Spleen (tissue), 11 donors: ENCODE measurements at regions not wholly inside any gene's neighbourhood (a gene's known extent, or its start where the extent isn't known, plus 50 kb on each side); places are given as distances from the start of the nearest gene placed in this dataset.
"Not testable (repeated sequence)": the region's sequence is repeated elsewhere in the genome, so short reads cannot be mapped to it uniquely, and the experiment has no call there.

ENCODE experiments used
- DNase-seq: peaks from one replicate; pipeline ENCODE4 v3.0.0-alpha.2; 2020
- H3K27ac ChIP-seq, 8 donors: fragments of 200-600 bp; sonication (generic) in 7 of 8; 1 replicate in 4 of 8; 2 replicates in 4 of 8; pipeline versions ENCODE4 v1.5.0 to v1.8.0; 2016 to 2021; ENCODE audit warnings: inconsistent platforms in 4 of 8, mild to moderate bottlenecking in 4 of 8, moderate library complexity in 1 of 8
- H3K27me3 ChIP-seq, 7 donors: fragments of 200-600 bp; sonication (generic) in 6 of 7; replicated peaks in 1 of 7; 1 replicate in 4 of 7; 2 replicates in 3 of 7; pipeline versions ENCODE4 v1.5.0 to v1.8.0; 2016 to 2021; ENCODE audit warnings: inconsistent platforms in 3 of 7, mild to moderate bottlenecking in 1 of 7
- H3K36me3 ChIP-seq, 6 donors: fragments of 200-600 bp; sonication (generic) in 5 of 6; 1 replicate in 4 of 6; 2 replicates in 2 of 6; pipeline versions ENCODE4 v1.5.0 to v1.8.0; 2016 to 2021; ENCODE audit warnings: inconsistent platforms in 2 of 6
- H3K4me1 ChIP-seq, 6 donors: fragments of 200-600 bp; sonication (generic) in 5 of 6; 1 replicate in 3 of 6; 2 replicates in 3 of 6; pipeline versions ENCODE4 v1.5.0 to v1.8.0; 2016 to 2021; ENCODE audit warnings: inconsistent platforms in 3 of 6
- H3K4me3 ChIP-seq, 8 donors: fragments of 200-600 bp; sonication (generic) in 7 of 8; 1 replicate in 4 of 8; 2 replicates in 4 of 8; pipeline versions ENCODE4 v1.5.0 to v1.8.0; 2016 to 2021; ENCODE audit warnings: inconsistent platforms in 4 of 8, mild to moderate bottlenecking in 4 of 8, moderate library complexity in 2 of 8
- H3K9me3 ChIP-seq, 8 donors: fragments of 200-600 bp; sonication (generic) in 7 of 8; 1 replicate in 4 of 8; 2 replicates in 4 of 8; pipeline versions ENCODE4 v1.5.0 to v1.8.0; 2016 to 2021; ENCODE audit warnings: inconsistent platforms in 4 of 8
- POLR2A ChIP-seq, 3 donors: fragments of 450-650 bp; IDR thresholded peaks; one replicate each; pipeline ENCODE4 v1.5.1; 2017; ENCODE audit warnings: antibody characterized with exemption in 3 of 3, mild to moderate bottlenecking in 1 of 3
- POLR2AphosphoS5 ChIP-seq, 3 donors: sonication (generic); formaldehyde crosslinking; IDR thresholded peaks; one replicate each; pipeline ENCODE4 v1.5.1; 2017; ENCODE audit warnings: antibody characterized with exemption in 3 of 3
- WGBS, 5 donors: extraction: QIAGEN DNeasy Blood & Tissue Kit in 3 of 5; methylation state at CpG; one replicate each; pipeline versions ENCODE4 v1.1.5 to v1.1.7; 2013 to 2018; 5-methylcytosine and 5-hydroxymethylcytosine counted together
- intact Hi-C: fragments of 100-400 bp; cut with DNase I; formaldehyde crosslinking; loops from one replicate; pipeline ENCODE4 v1.15.0; 2023; ENCODE audit warnings: low total_unique reads
- TF ChIP-seq, protein P1 (sequence below), 11 experiments: fragments of 200-600 bp in 7 of 11; fragments of 450-650 bp in 4 of 11; sonication (generic) in 4 of 11; IDR thresholded peaks in 8 of 11; conservative IDR thresholded peaks in 3 of 11; 1 replicate in 7 of 11; 2 replicates in 4 of 11; pipeline versions ENCODE4 v1.4.0 to v1.8.0; 2016 to 2021; ENCODE audit warnings: antibody characterized with exemption in 11 of 11, inconsistent platforms in 4 of 11, mild to moderate bottlenecking in 1 of 11
- donor health status: healthy with polysubstance abuse.
- donor health status: DM: no; HTN: no; CAD: no; lungs with moderate emphysema.
- donor health status: DM: no; HTN: no; CAD: no.
- donor health status: Bipolar disorder and iron deficiency.
- donor health status: healthy.
- donor health status: DM: no; HTN: no; CAD: no.
- donor health status: DM: yes; HTN: yes; CAD: no.

DNA sequence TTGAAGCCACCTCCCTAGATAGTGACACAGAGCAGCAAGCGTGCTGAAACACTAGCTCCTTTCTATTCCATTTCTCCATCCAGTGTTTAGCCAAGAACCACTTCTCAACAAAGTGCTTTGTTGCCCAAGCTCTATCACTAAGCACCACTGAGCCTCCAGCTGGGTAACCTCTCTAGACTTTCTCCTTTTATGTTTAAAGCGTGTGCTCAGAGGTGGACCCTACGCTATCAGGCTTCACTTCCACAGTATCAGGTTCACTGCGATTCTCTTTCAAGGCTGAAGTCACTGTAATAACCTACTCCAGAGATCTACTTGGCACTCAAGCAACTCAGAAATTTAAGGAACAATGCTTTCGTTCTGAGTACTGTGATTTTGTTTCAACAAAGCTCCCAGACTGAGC lies 197.9 kb downstream of the LNPK start:
- TF ChIP-seq POLR2A (IDR thresholded peaks at IDR 0.05) (no peak), POLR2AphosphoS5 (IDR thresholded peaks at IDR 0.05) (no peak)
- TF ChIP-seq, protein P1, sequence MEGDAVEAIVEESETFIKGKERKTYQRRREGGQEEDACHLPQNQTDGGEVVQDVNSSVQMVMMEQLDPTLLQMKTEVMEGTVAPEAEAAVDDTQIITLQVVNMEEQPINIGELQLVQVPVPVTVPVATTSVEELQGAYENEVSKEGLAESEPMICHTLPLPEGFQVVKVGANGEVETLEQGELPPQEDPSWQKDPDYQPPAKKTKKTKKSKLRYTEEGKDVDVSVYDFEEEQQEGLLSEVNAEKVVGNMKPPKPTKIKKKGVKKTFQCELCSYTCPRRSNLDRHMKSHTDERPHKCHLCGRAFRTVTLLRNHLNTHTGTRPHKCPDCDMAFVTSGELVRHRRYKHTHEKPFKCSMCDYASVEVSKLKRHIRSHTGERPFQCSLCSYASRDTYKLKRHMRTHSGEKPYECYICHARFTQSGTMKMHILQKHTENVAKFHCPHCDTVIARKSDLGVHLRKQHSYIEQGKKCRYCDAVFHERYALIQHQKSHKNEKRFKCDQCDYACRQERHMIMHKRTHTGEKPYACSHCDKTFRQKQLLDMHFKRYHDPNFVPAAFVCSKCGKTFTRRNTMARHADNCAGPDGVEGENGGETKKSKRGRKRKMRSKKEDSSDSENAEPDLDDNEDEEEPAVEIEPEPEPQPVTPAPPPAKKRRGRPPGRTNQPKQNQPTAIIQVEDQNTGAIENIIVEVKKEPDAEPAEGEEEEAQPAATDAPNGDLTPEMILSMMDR (IDR thresholded peaks at IDR 0.05 in 8 of 11, conservative IDR thresholded peaks at IDR 0.05 in 3 of 11), result no peak
- 88 to 96% (median 92%) methylated on average over 5 of the region's 5 CpGs for WGBS, 5 donors
- DNase-seq, result no peak
- intact Hi-C loops, result no loop called here
- no peaks in the 10 kb centered on the region for H3K27me3 ChIP-seq
- no peaks in the 10 kb centered on the region for H3K36me3 ChIP-seq
- no peak overlapping the region for H3K27ac ChIP-seq
- H3K4me1 ChIP-seq, result no peaks in the 10 kb centered on the region
- no peak overlapping the region for H3K4me3 ChIP-seq
- no peaks in the 10 kb centered on the region for H3K9me3 ChIP-seq

DNA sequence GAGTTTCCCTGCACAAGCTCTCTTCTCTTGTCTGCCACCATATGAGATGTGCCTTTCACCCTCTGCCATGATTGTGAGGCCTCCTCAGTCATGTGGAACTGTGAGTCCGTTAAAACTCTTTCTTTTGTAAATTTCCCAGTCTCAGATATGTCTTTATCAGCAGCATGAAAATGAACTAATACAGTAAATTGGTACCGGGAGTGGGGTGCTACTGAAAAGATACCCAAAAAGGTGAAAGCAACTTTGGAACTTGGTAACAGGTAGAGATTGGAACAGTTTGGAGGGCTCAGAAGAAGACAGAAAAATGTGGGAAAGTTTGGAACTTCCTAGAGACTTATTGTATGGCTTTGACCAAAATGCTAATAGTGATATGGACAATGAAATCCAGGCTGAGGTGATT lies 205.6 kb downstream of the LNPK start:
- H3K4me1 ChIP-seq, intact Hi-C loops, H3K4me3 ChIP-seq, H3K27me3 ChIP-seq, DNase-seq, H3K36me3 ChIP-seq, H3K27ac ChIP-seq: not testable (repeated sequence)
- WGBS, 5 donors, result 84 to 93% (median 89%) methylated on average over 2 of the region's 2 CpGs
- peaks cover 0 to 30% (median 24%) of the 10 kb centered on the region in 8 donors for H3K9me3 ChIP-seq

DNA sequence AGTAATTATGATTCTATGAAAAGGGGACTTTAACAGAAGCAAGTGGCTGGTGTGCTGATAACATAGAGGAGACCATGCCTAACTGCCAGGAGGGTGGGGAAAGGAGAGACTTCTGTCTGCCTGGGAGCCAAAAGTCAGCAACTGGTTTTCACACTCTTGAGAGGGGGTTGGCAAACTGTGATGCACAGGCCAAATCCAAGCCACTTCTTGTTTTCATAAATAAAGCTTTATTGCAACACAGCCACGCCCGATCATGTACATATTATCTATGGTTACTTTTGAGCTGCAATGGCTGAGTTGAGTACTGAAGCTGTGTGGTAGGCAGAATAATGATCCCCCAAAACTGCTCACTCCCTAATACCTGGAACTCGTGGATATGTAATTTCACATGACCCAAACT lies 208.4 kb downstream of the LNPK start:
- intact Hi-C loops, result no loop called here
- no peaks in the 10 kb centered on the region for H3K4me1 ChIP-seq
- WGBS, 5 donors, result 79 to 83% (median 81%) methylated on average over 3 of the region's 3 CpGs
- H3K27me3 ChIP-seq, result no peaks in the 10 kb centered on the region
- no peak for DNase-seq
- no peak overlapping the region for H3K4me3 ChIP-seq
- H3K36me3 ChIP-seq, result no peaks in the 10 kb centered on the region
- H3K9me3 ChIP-seq, result peaks cover 0 to 30% (median 24%) of the 10 kb centered on the region in 8 donors
- no peak overlapping the region for H3K27ac ChIP-seq
- TF ChIP-seq POLR2AphosphoS5 (IDR thresholded peaks at IDR 0.05), result no peak
- no peak for TF ChIP-seq POLR2A (IDR thresholded peaks at IDR 0.05)
- TF ChIP-seq, protein P1 (IDR thresholded peaks at IDR 0.05 in 8 of 11, conservative IDR thresholded peaks at IDR 0.05 in 3 of 11), result no peak

DNA sequence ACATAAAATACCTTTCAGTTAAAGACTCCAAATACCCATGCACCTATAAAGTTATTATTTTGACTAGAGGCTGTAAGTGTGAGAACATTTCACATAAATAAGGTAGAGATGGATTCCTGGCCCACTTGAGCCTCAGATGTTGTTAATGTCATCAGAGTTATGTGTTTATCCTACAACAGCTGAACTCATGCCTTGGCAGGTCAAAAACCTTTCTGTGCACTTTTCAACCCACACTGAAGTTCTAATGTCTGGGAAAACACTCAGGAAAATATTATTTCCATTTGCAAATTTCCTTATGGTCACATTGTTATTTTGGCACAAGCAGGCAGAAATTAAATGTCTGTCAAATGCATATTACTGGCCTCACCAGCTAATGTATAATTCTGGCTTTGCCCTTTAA lies 209.2 kb downstream of the LNPK start:
- Histone ChIP-seq H3K36me3 (no peaks in the 10 kb centered on the region), H3K27ac (no peak overlapping the region), H3K9me3 (peaks cover 0 to 30% (median 24%) of the 10 kb centered on the region in 8 donors), H3K4me3 (no peak overlapping the region), H3K4me1 (no peaks in the 10 kb centered on the region), H3K27me3 (no peaks in the 10 kb centered on the region)
- DNase-seq, result no peak
- TF ChIP-seq POLR2AphosphoS5 (IDR thresholded peaks at IDR 0.05), result no peak
- TF ChIP-seq POLR2A (IDR thresholded peaks at IDR 0.05), result no peak
- TF ChIP-seq, protein P1 (IDR thresholded peaks at IDR 0.05 in 8 of 11, conservative IDR thresholded peaks at IDR 0.05 in 3 of 11), result no peak
- intact Hi-C loops, result no loop called here

DNA sequence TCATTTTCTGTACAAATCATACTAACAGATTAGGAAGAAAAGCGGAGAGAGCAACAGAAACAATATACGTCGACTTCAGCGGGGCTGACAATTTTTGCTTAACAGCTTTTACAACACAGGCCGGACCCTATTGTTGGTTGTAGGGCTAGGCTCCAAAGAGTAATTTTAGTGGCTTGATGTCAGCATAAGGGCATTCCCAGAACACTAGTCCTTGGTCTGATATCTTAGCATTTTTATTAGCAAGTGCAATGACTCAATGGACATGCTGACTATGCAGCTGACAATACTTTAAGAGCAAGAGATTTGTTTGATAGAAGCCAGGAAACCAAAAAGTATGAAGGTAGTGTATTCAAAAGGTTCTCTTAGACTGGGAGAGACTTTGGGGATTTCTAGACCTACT lies 209.9 kb downstream of the LNPK start:
- TF ChIP-seq, protein P1 (IDR thresholded peaks at IDR 0.05 in 8 of 11, conservative IDR thresholded peaks at IDR 0.05 in 3 of 11), result no peak
- TF ChIP-seq POLR2AphosphoS5 (IDR thresholded peaks at IDR 0.05) (no peak), POLR2A (IDR thresholded peaks at IDR 0.05) (no peak)
- Histone ChIP-seq H3K36me3 (no peaks in the 10 kb centered on the region), H3K4me1 (no peaks in the 10 kb centered on the region), H3K4me3 (no peak overlapping the region), H3K9me3 (peaks cover 0 to 26% (median 20%) of the 10 kb centered on the region in 8 donors), H3K27me3 (peaks cover 0 to 5% (median 0%) of the 10 kb centered on the region in 7 donors), H3K27ac (no peak overlapping the region)
- intact Hi-C loops, result no loop called here
- 87 to 96% (median 95%) methylated on average over 5 of the region's 5 CpGs for WGBS, 5 donors
- DNase-seq, result no peak
